C4-2B (cell line): ENCODE measurements at regions not wholly inside any gene's neighbourhood (a gene's known extent, or its start where the extent isn't known, plus 50 kb on each side); places are given as distances from the start of the nearest gene placed in this dataset.
"Not testable (repeated sequence)": the region's sequence is repeated elsewhere in the genome, so short reads cannot be mapped to it uniquely, and the experiment has no call there.

ENCODE experiments used
- H3K27ac ChIP-seq: fragments of 450-650 bp; 2 replicates; pipeline ENCODE4 v1.5.1; 2017
- ZFX ChIP-seq: fragments of 450-650 bp; IDR thresholded peaks from 2 replicates; pipeline ENCODE4 v1.6.1; 2017
- TF ChIP-seq, protein P1 (sequence below): fragments of 450-650 bp; conservative IDR thresholded peaks from 2 replicates; pipeline ENCODE4 v1.5.1; 2017; ENCODE audit warnings: mild to moderate bottlenecking

DNA sequence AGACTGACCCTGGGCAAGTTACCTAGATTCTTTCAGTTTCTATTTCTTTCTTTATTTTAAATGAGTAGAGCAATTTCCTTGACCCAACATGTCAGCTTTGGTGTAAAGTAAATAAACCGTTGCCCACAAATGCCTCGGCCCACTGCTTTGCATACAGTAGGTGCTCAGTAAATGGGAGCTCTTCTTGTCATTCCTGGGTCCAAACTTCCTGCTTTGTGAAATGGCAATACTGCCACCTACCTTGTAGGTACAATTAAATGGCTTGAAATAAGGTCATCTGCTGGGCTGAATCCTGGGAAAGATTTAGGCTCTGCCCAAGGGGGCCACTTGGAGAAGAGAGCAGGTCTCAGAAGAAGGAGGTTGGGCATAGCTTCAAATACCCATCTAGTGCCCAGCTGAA lies 253.0 kb downstream of the HS3ST3B1 start:
- H3K27ac ChIP-seq = no peak overlapping the region
- TF ChIP-seq, protein P1, sequence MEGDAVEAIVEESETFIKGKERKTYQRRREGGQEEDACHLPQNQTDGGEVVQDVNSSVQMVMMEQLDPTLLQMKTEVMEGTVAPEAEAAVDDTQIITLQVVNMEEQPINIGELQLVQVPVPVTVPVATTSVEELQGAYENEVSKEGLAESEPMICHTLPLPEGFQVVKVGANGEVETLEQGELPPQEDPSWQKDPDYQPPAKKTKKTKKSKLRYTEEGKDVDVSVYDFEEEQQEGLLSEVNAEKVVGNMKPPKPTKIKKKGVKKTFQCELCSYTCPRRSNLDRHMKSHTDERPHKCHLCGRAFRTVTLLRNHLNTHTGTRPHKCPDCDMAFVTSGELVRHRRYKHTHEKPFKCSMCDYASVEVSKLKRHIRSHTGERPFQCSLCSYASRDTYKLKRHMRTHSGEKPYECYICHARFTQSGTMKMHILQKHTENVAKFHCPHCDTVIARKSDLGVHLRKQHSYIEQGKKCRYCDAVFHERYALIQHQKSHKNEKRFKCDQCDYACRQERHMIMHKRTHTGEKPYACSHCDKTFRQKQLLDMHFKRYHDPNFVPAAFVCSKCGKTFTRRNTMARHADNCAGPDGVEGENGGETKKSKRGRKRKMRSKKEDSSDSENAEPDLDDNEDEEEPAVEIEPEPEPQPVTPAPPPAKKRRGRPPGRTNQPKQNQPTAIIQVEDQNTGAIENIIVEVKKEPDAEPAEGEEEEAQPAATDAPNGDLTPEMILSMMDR = peak; percentile 16; the same call in 1 of the 2 replicates
- TF ChIP-seq ZFX = no peak

DNA sequence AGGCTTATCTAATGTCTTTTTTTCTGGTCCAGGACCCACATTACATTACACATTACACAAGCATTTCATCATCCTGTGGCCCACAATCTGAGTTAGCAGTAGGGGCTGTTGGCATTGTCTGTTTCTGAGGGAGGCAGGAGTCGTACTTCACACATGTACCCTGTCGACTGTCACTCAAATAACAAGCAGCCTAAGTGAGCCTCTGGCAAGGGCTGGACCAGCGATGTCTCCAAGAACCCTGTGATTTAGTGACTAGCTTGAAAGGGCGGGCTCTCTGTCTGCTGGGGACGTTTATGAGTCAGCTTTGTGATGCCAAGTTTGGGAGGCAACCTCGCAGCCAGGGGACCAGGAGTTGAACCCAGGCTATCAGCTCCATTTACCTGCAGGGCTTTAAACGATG lies 251.4 kb downstream of the HS3ST3B1 start:
- TF ChIP-seq, protein P1 = no peak
- no peak for TF ChIP-seq ZFX
- no peak overlapping the region for H3K27ac ChIP-seq

DNA sequence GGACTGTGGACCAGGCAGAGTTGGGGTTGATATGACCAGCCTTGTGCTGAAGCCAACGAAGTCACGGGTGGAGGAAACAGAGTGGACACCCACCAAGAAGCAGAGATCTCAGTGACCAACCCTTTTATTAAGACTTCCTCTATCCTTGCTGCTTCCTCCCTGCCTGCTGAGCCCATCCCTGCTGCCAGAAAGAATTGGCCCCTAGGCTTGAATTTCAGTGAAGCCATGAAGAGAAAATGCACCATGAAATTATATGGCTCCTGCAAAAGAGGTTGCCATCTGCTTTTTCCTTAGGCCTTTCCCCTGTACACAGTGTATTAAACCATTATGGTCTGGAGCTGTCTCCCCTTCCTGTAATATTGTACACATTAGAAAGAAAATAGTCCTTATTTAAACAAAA lies 246.7 kb downstream of the HS3ST3B1 start:
- TF ChIP-seq, protein P1 = no peak
- no peak for TF ChIP-seq ZFX
- H3K27ac ChIP-seq = no peak overlapping the region

DNA sequence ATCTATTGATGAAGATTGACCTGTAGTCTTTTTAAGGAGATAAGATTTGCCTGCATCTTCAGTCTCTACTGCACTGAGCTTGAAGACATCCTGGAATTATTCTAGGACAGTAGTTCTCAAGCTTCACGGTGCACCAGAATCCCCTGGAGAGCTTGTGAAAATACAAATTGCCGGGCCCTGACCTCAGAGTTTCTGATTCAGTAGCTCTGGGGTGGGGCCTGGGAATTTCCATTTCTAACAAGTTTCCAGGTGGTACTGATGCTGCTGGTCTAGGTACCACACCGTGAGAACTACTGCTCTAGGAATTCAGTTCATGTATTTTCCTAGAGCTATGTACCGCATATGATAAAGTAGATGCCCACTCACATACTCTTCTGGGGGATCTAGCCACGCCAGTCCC lies 246.1 kb downstream of the HS3ST3B1 start:
- no peak overlapping the region for H3K27ac ChIP-seq
- TF ChIP-seq ZFX = no peak
- TF ChIP-seq, protein P1 = no peak

DNA sequence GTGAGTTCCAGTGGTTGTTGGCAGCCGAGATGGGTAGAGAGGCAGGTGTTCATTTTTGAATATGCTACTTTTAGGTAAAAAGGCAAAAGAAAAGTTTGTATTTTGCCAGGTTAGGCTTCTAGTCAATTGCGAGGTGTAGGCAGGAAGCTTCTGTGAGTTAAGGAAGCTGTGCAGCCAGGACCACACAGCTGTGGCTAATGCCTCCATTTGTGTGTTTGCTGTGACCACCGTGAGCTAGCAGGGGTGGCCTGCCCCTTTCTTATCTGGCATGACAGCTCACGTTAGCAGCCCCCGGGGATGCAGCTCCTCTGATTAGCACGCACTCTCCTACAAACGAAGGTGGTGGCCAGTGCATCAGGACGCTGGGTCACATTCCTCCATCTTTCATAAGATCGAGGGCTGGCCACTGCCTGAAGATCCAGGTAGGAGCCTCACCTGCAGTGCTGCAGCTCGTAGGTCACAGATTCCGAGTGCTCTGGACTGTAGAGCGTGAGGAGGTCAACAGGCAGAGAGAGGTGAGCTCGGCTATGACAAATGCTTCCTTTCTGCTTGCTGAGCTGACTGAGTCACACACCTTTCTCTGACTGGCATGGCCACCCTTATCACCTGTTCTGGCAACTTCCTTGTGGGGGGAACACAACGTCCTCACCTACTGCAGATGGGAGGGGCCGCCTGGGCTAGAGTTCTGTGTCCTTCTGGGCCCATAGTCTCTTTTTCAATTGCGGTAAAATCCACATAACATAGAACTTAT lies 244.4 kb downstream of the HS3ST3B1 start:
- no peak for TF ChIP-seq ZFX
- TF ChIP-seq, protein P1 = no peak

DNA sequence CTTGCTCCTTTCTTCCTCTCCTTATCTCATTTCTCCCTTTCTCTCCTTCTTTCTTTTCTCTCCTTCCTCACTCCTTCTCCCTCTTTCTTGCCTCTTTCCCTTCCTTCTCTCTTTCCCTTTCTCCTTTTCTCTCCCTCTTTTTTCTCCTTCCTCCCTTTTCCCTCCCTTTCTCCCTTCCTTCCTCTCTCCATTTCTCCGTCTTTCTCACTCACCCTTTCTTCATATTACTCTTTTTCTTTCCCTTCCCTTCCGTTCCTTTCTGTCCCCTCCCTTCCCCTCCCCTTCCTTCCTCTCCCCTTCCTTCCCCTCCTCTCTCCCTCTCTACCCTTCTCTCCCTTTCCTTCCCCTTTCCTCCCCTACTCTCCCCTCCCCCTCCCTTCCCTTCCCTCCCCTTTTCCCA lies 240.8 kb downstream of the HS3ST3B1 start:
- H3K27ac ChIP-seq = no peak overlapping the region
- TF ChIP-seq, protein P1 = no peak
- no peak for TF ChIP-seq ZFX

More for the DNA sequence above, 244.4 kb downstream of the HS3ST3B1 start:
- no peak overlapping the region for H3K27ac ChIP-seq

DNA sequence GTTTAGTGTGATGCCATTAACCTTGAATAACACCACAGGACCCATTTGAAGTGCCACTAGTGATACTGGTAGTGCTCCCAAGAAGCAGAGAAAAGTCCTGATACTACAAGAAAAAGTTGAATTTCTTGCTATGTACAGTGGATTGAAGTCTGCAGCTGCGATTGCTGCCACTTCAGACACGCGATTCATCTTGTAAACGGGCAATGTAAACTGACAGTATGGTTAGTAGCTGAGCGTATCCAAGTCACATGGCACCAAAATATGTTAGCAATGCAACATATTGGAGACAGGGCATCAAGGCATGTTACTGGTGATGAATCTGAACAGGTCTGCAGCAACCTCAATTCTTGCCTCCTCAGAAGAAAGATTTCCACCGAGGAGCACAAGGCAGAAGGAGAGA lies 238.9 kb downstream of the HS3ST3B1 start:
- no peak for TF ChIP-seq ZFX
- TF ChIP-seq, protein P1 = no peak

DNA sequence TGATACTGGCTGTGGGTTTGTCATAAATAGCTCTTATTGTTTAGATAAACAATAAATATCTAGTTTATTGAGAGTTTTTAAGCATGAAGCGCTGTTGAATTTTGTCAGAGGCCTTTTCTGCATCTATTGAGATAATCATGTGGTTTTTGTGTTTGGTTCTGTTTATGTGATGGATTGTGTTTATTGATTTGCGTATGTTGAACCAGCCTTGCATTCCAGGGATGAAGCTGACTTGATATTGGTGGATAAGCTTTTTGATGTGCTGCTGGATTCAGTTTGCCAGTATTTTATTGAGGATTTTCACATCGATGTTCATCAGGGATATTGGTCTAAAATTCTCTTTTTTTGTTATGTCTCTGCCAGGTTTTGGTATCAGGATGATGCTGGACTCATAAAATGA lies 231.4 kb downstream of the HS3ST3B1 start:
- not testable (repeated sequence) for H3K27ac ChIP-seq

More for the DNA sequence above, 238.9 kb downstream of the HS3ST3B1 start:
- H3K27ac ChIP-seq = no peak overlapping the region
